ENCODE measurements at regions not wholly inside any gene's neighbourhood (a gene's known extent, or its start where the extent isn't known, plus 50 kb on each side); places are given as distances from the start of the nearest gene placed in this dataset.

DNA sequence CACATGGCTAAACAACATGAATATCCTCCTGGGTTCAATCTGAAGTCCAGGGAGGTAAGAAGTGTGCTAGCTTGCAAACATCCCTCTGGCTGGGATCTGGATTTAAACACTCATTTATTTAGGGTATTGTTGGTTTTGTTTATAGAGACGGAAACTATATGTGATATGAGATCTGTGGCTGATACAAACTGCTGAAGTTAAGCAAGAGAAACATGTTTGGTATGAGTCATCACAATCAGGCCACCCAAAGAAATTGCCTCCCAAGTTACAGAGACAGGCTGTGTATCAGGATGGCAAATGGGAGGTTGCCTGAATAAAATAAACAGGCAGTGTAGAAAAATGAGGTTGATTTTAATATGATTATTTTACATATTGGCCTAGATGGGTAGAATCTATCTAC is 562.1 kb downstream of the IGSF11 start:
- TF ChIP-seq EZH2phosphoT487 (IDR thresholded peaks at IDR 0.05; ENCODE audit: insufficient read depth, low read depth) (no peak), EZH2 (IDR thresholded peaks at IDR 0.05; ENCODE audit: insufficient read depth, poor library complexity, severe bottlenecking) (no peak)
- DNase-seq: no peak
- Histone ChIP-seq H3K79me2 (ENCODE audit: insufficient read depth) (no peaks in the 10 kb centered on the region), H3F3A (ENCODE audit: insufficient read depth) (no peaks in the 10 kb centered on the region), H3K4me2 (ENCODE audit: unreplicated experiment) (no peak overlapping the region), H3K4me1 (ENCODE audit: insufficient read depth) (no peaks in the 10 kb centered on the region), H3K27ac (no peak overlapping the region), H2AFZ (no peak overlapping the region), H3K4me3 (no peak overlapping the region), H3K27me3 (replicated peaks; ENCODE audit: insufficient read depth) (no peaks in the 10 kb centered on the region), H4K20me1 (ENCODE audit: insufficient read depth) (no peaks in the 10 kb centered on the region), H3K36me3 (ENCODE audit: low read depth) (no peaks in the 10 kb centered on the region), H3K9me3 (ENCODE audit: low read depth) (no peaks in the 10 kb centered on the region), H3K9me2 (ENCODE audit: insufficient read depth) (no peaks in the 10 kb centered on the region), H3K9ac (no peak overlapping the region)
- in situ Hi-C loops (cut with MboI): no loop called here
- WGBS, 2 experiments (ENCODE audit: low coverage in 1 of 2, low lambda C conversion rate in 2 of 2, missing lambda C conversion rate in 2 of 2): 48 to 53% methylated on average over 1 of the region's 1 CpG

DNA sequence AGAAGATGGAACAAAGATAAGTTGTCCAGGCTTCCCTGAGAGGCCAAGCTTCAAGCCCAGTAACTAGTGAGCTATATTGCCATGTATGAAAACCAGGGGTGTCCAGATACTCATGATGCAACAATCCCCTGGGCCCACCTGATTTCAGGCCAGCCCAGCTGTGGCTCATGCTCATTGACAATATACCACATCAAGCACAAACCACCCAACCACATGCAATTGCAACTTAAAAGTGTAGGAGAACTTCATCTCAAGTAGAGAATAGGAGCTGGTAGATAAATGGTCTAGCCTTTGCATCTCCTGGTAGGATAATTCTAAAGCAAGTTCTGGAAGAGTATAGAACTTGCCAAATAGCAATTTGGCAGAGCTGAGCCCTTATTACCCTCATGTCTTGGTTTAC is 561.3 kb downstream of the IGSF11 start:
- Histone ChIP-seq H3K9ac (no peak overlapping the region), H2AFZ (no peak overlapping the region), H3K27ac (no peak overlapping the region), H3K4me1 (ENCODE audit: insufficient read depth) (no peaks in the 10 kb centered on the region), H3K9me3 (ENCODE audit: low read depth) (no peaks in the 10 kb centered on the region), H3K36me3 (ENCODE audit: low read depth) (no peaks in the 10 kb centered on the region), H4K20me1 (ENCODE audit: insufficient read depth) (no peaks in the 10 kb centered on the region), H3K79me2 (ENCODE audit: insufficient read depth) (no peaks in the 10 kb centered on the region), H3K9me2 (ENCODE audit: insufficient read depth) (no peaks in the 10 kb centered on the region), H3K4me3 (no peak overlapping the region), H3F3A (ENCODE audit: insufficient read depth) (no peaks in the 10 kb centered on the region), H3K4me2 (ENCODE audit: unreplicated experiment) (no peak overlapping the region), H3K27me3 (replicated peaks; ENCODE audit: insufficient read depth) (no peaks in the 10 kb centered on the region)
- DNase-seq: no peak
- no peak for TF ChIP-seq EZH2phosphoT487 (IDR thresholded peaks at IDR 0.05; ENCODE audit: insufficient read depth, low read depth)
- in situ Hi-C loops (cut with MboI): no loop called here

DNA sequence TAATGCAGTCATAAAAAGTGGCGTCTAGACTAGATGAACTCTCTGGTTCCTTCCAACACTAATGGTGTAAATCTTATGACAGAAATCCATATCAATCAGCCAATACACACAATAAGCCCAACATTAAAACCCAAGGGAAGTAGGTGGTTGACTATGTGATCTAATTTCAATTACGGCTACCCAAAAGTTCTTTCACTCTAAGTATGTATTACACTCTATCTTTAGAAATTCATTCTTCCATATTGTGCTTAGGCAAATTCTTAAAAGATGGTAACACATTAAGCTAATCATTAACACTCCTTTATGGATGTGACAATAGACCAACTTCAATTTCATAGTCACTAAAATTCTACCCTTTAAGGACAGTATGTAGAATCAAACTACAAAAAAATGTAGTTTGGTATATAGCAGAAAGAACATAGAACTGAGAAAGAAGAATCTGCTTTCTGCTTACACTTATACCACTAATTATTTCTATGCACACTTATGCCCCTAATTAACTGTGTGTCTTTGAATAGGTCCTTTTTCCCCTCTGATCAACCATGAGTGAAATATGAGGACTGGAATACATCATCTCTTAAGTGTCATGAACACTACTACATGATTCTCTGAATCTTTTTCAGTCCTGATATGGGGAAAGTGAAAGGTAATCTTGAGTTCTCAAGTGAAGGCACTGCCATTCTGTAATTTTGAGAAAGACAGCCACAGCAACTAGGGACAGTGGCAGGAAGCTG is 557.6 kb downstream of the IGSF11 start:
- Histone ChIP-seq H3K4me3 (no peak overlapping the region), H3K9me2 (ENCODE audit: insufficient read depth) (no peaks in the 10 kb centered on the region), H3K79me2 (ENCODE audit: insufficient read depth) (no peaks in the 10 kb centered on the region), H3K27me3 (replicated peaks; ENCODE audit: insufficient read depth) (no peaks in the 10 kb centered on the region), H3K9ac (no peak overlapping the region), H3K4me2 (ENCODE audit: unreplicated experiment) (no peak overlapping the region), H3K27ac (no peak overlapping the region), H2AFZ (no peak overlapping the region), H3K4me1 (ENCODE audit: insufficient read depth) (no peaks in the 10 kb centered on the region), H3F3A (ENCODE audit: insufficient read depth) (no peaks in the 10 kb centered on the region), H4K20me1 (ENCODE audit: insufficient read depth) (no peaks in the 10 kb centered on the region), H3K9me3 (ENCODE audit: low read depth) (no peaks in the 10 kb centered on the region), H3K36me3 (ENCODE audit: low read depth) (no peaks in the 10 kb centered on the region)
- DNase-seq: no peak
- WGBS, 2 experiments (ENCODE audit: low coverage in 1 of 2, low lambda C conversion rate in 2 of 2, missing lambda C conversion rate in 2 of 2): 33 to 39% methylated on average over 2 of the region's 2 CpGs
- TF ChIP-seq EZH2phosphoT487 (IDR thresholded peaks at IDR 0.05; ENCODE audit: insufficient read depth, low read depth): no peak
- in situ Hi-C loops (cut with MboI): no loop called here

DNA sequence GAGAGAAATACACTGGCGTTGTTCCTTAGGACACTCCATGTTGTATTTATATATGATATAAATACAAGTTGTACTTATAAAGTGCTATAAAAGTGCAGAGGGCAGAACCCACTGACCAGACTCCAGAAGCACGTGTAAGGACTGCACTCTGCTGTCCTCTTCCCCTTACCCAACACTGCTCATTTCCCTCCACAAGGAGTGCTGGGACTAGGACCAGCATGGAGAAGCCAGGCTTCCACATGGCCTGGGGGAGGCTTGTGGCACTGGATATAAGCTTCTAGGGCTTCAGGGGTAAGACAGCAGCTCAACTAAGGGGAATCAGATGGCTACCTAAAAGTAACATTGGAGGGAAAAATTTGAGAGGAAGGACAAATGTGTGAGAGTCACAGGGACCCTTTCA is 556.9 kb downstream of the IGSF11 start:
- Histone ChIP-seq H3F3A (ENCODE audit: insufficient read depth) (no peaks in the 10 kb centered on the region), H3K9me2 (ENCODE audit: insufficient read depth) (0 out of 2 replicates have a peak, but pooled peaks cover 4% of the 10 kb centered on the region), H3K9me3 (ENCODE audit: low read depth) (no peaks in the 10 kb centered on the region), H3K4me2 (ENCODE audit: unreplicated experiment) (no peak overlapping the region), H3K4me3 (no peak overlapping the region), H3K27me3 (replicated peaks; ENCODE audit: insufficient read depth) (no peaks in the 10 kb centered on the region), H3K4me1 (ENCODE audit: insufficient read depth) (no peaks in the 10 kb centered on the region), H3K79me2 (ENCODE audit: insufficient read depth) (no peaks in the 10 kb centered on the region), H3K27ac (no peak overlapping the region), H2AFZ (no peak overlapping the region), H3K9ac (no peak overlapping the region), H3K36me3 (ENCODE audit: low read depth) (no peaks in the 10 kb centered on the region), H4K20me1 (ENCODE audit: insufficient read depth) (no peaks in the 10 kb centered on the region)
- TF ChIP-seq EZH2phosphoT487 (IDR thresholded peaks at IDR 0.05; ENCODE audit: insufficient read depth, low read depth) (no peak), EZH2 (IDR thresholded peaks at IDR 0.05; ENCODE audit: insufficient read depth, poor library complexity, severe bottlenecking) (no peak)
- no peak for DNase-seq
- in situ Hi-C loops (cut with MboI): no loop called here
- WGBS, 2 experiments (ENCODE audit: low coverage in 1 of 2, low lambda C conversion rate in 2 of 2, missing lambda C conversion rate in 2 of 2): 3 to 4% methylated on average over 2 of the region's 2 CpGs

All from GM23248 (cell line).